Large intestine (tissue), 3 donors: ENCODE measurements at regions not wholly inside any gene's neighbourhood (a gene's known extent, or its start where the extent isn't known, plus 50 kb on each side); places are given as distances from the start of the nearest gene placed in this dataset.

ENCODE experiments used
- DNase-seq, 2 donors: peaks; one replicate each; pipeline versions ENCODE4 v3.0.0 to v3.0.0-alpha.2; 2013
- H3K27ac ChIP-seq: one replicate; pipeline ENCODE4 v1.5.1; 2013; ENCODE audit warnings: low read length
- H3K27me3 ChIP-seq: 2 replicates; pipeline ENCODE4 v1.6.1; 2013; ENCODE audit warnings: low read length; ENCODE audit not compliant: control insufficient read depth, insufficient read depth
- H3K36me3 ChIP-seq: 2 replicates; pipeline ENCODE4 v1.6.1; 2013; ENCODE audit warnings: low read length; ENCODE audit not compliant: control insufficient read depth, insufficient read depth
- H3K4me1 ChIP-seq: one replicate; pipeline ENCODE4 v1.6.1; 2013; ENCODE audit warnings: low read length; ENCODE audit not compliant: control insufficient read depth, insufficient read depth
- H3K4me3 ChIP-seq: one replicate; pipeline ENCODE4 v1.5.1; 2013; ENCODE audit warnings: low read length
- H3K9me3 ChIP-seq: one replicate; pipeline ENCODE4 v1.6.1; 2013; ENCODE audit warnings: mild to moderate bottlenecking, low read depth, low read length, moderate library complexity; ENCODE audit not compliant: control insufficient read depth
- WGBS: methylation state at CpG from one replicate; pipeline ENCODE4 v1.1.5; 2013; ENCODE audit warnings: low lambda C conversion rate; ENCODE audit not compliant: insufficient coverage; 5-methylcytosine and 5-hydroxymethylcytosine counted together

DNA sequence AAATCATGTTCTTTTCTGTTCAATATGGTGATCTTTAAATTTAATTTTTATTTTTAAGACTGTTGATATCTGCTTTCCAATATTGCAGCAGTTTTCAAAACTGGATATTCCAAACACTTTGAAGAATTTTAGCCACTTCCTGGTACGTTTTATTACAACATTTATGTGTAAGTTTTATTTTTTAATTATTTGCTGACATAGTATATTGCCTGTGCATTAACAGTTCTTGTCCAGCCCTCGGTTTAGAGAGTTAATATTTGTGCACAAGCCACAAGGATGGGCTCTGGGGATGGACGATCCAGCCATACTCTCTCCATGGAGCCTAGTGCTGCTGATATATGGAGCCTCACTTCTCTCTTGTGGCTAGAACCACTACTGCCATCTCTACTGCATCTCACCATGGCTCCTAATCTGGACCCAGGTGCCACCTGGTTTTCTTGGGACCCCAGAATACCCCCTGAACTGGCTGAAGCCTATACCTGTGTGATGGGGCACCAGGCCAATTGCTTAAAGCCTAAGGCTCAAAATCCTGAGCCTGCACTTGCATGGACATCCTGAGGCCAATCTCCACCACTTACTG is 262.5 kb downstream of the RASSF9 start:
- Histone ChIP-seq H3K9me3 (no peaks in the 10 kb centered on the region), H3K27ac (no peak overlapping the region), H3K4me3 (no peak overlapping the region), H3K27me3 (no peaks in the 10 kb centered on the region), H3K36me3 (no peaks in the 10 kb centered on the region), H3K4me1 (peaks cover 8% of the 10 kb centered on the region)
- 86% methylated on average over 1 of the region's 3 CpGs for WGBS
- no peak for DNase-seq

DNA sequence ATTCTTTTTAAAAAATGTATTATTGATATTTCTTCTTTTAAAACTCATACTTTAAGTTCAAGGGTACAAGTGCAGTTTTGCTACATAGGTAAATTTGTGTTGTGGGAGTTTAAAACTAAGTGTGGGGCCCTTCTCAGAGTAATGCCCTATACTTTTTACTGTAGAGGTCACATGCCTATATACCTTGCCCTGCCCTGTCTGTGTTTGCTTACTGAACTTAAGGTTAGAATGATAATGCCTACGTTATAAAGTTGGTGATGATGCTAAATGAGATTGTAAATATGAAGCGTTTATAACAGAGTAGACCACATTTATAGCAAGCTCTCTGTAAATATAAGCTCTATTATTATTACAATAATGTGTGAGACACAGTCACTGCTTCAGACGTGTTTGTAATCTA is 261.9 kb downstream of the RASSF9 start:
- WGBS: no CpG with 5 or more reads among the region's 3 CpGs
- H3K27ac ChIP-seq: no peak overlapping the region
- no peaks in the 10 kb centered on the region for H3K36me3 ChIP-seq
- peak in 1 of 2 donors; percentile 42 for DNase-seq
- peaks cover 6% of the 10 kb centered on the region for H3K4me1 ChIP-seq
- no peaks in the 10 kb centered on the region for H3K27me3 ChIP-seq
- no peak overlapping the region for H3K4me3 ChIP-seq
- H3K9me3 ChIP-seq: no peaks in the 10 kb centered on the region

DNA sequence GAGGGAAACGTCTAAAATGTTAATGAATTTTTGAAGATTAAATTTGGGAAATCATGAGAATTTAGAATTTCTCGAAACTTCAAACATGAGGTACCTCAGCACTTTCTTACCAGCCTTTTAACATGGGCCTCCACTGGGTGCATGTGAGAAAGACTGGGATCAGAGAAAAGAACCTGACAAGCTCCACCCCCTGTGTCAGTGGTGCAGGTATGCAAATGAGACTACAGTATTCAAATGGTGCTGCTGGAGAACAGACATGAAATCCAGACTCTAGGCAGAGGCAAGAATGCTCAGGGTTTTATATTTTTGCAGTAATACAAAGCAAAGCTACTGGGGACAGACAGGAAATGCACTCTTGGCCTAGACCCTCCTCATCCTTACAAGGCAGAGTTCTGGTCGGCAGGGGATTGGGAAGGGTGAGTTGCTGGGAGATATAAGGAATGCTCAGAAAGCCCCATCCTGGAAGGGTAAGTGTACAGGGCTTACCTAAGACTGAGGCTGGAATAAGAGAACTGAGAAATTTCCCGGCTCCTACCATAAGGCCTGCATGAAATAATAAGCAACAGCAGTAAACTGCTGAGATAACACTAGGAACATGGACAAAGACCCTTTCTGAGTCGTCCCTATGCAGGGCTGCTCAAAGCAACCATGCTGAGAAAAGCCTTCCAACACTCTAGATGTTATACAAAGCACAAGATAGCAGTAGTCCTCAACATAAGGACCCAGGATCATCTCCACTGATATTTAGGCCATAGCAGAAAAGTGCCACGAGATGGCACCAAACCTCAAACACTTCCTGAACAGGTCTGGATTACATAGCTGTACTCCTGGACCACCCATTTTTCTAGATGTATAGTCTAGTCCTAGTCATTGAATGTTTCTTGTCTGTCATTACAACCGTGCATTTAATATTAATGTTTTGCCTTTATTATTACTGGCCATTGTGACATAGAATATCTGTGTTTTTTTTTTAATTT is 260.8 kb downstream of the RASSF9 start:
- 100% methylated on average over 1 of the region's 7 CpGs for WGBS
- Histone ChIP-seq H3K36me3 (no peaks in the 10 kb centered on the region), H3K4me1 (peaks cover 6% of the 10 kb centered on the region), H3K9me3 (no peaks in the 10 kb centered on the region), H3K27ac (no peak overlapping the region), H3K27me3 (no peaks in the 10 kb centered on the region), H3K4me3 (no peak overlapping the region)
- DNase-seq: peak; percentile 33 to 49

DNA sequence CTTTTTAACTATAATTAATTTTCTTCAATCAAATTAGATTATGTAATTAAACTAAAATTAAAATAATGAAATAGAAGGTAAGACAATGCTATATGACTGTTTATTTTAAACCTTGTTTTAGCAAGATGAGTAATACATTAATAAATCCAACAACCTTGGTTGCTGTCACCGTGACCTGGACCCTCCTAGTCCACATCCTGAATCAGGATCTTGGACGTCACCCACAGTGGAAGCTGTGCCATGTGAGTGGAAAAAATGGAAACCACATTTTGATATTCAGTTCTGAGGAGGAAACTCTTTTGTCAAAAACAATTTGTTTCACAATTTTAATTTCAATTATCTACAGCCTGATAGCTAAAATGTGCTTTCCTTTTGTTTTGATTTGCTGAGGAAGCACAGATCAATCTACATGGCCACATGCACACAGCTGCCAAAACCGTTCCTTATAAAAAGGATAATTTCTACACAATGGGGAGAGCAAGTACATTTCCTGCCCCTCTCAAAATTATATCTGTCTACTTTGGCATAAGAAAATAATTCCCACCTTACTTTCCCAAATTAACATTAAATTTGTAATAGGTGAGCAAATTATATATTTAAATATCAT is 255.5 kb downstream of the RASSF9 start:
- Histone ChIP-seq H3K36me3 (no peaks in the 10 kb centered on the region), H3K27ac (no peak overlapping the region), H3K27me3 (no peaks in the 10 kb centered on the region), H3K9me3 (no peaks in the 10 kb centered on the region), H3K4me1 (no peaks in the 10 kb centered on the region), H3K4me3 (no peak overlapping the region)
- DNase-seq: no peak
- no CpG with 5 or more reads among the region's 3 CpGs for WGBS

DNA sequence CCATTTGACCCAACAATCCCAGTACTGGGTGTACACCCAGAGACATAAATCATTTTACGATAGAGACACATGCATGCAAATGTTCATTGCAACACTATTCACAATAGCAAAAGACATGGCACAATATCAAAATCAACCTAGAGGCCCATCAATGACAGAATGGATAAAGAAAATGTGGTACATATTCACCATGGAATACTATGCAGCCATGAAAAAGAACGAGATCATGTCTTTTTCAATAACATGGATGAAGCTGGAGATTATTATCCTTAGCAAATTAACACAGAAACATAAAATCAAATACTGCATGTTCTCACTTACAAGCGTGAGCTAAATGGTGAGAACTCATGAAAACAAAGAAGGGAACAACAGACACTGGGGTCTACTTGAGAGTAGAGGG is 249.1 kb downstream of the RASSF9 start:
- no peaks in the 10 kb centered on the region for H3K4me1 ChIP-seq
- no CpG with 5 or more reads among the region's 3 CpGs for WGBS
- no peak overlapping the region for H3K4me3 ChIP-seq
- H3K36me3 ChIP-seq: no peaks in the 10 kb centered on the region
- no peak for DNase-seq
- no peaks in the 10 kb centered on the region for H3K27me3 ChIP-seq
- H3K27ac ChIP-seq: no peak overlapping the region
- H3K9me3 ChIP-seq: no peaks in the 10 kb centered on the region

DNA sequence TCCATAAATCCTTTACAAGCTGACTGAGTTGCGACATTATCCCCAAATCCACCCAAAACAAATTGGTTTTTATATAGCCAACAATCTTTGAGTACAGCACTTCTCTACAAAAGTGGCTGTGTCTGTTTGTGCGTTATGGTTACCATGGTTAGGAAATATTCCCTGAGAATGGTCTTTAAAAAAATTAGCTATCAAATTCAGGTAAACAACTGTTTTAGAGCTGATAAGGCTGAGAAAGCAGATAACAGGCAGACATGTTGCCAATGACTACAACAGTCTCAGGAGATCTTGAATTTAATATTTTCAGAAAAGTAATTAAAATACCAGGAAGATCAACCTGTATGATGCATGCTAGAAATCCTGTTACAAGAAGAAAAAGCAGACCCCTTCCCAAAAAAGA is 248.0 kb downstream of the RASSF9 start:
- H3K27me3 ChIP-seq: no peaks in the 10 kb centered on the region
- no peak overlapping the region for H3K4me3 ChIP-seq
- WGBS: 50% methylated on average over 1 of the region's 2 CpGs
- no peaks in the 10 kb centered on the region for H3K4me1 ChIP-seq
- H3K27ac ChIP-seq: no peak overlapping the region
- no peaks in the 10 kb centered on the region for H3K36me3 ChIP-seq
- DNase-seq: no peak
- no peaks in the 10 kb centered on the region for H3K9me3 ChIP-seq

DNA sequence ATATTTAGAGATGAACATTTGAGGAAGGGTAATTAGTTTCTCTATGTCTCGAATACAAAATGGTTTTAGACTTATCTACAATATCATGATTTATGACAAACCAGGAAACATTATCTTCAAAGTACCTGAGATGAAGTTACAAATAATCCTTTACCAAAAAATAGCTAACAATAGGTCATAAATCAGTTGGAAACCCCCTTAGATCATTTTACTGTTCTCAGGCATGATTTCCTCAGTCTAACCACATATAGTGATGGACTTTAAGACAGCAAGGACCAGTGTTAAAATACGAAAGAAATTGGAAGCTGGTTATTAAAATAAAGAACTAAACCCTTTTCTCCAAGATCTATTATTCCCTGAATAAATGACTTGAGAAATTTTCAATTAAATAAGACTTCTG is 235.4 kb downstream of the RASSF9 start:
- H3K27ac ChIP-seq: no peak overlapping the region
- no peaks in the 10 kb centered on the region for H3K36me3 ChIP-seq
- WGBS: 80% methylated on average over 1 of the region's 2 CpGs
- no peak overlapping the region for H3K4me3 ChIP-seq
- DNase-seq: no peak
- H3K4me1 ChIP-seq: no peaks in the 10 kb centered on the region
- peaks cover 3% of the 10 kb centered on the region for H3K9me3 ChIP-seq
- no peaks in the 10 kb centered on the region for H3K27me3 ChIP-seq

DNA sequence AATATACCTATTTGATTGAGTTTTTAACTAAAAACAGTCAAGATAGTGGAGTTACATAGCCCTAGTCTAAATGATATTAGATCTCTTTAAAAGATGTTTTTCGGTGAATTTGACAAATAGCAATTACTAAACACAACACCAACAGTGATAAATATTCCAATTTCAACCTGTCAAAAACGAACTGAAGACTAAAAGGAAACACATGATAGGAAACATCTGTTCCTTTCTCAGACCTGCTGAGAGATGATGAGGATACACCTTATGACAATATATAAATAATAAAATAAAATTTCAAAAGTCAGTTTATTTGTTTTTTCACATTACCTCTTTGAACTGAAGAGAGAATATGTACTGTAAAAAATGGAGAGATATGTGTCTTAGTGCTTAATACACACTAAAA is 232.7 kb downstream of the RASSF9 start:
- H3K4me1 ChIP-seq: no peaks in the 10 kb centered on the region
- H3K9me3 ChIP-seq: no peaks in the 10 kb centered on the region
- H3K4me3 ChIP-seq: no peak overlapping the region
- DNase-seq: no peak
- no CpG with 5 or more reads among the region's 2 CpGs for WGBS
- no peak overlapping the region for H3K27ac ChIP-seq
- H3K27me3 ChIP-seq: no peaks in the 10 kb centered on the region
- no peaks in the 10 kb centered on the region for H3K36me3 ChIP-seq

DNA sequence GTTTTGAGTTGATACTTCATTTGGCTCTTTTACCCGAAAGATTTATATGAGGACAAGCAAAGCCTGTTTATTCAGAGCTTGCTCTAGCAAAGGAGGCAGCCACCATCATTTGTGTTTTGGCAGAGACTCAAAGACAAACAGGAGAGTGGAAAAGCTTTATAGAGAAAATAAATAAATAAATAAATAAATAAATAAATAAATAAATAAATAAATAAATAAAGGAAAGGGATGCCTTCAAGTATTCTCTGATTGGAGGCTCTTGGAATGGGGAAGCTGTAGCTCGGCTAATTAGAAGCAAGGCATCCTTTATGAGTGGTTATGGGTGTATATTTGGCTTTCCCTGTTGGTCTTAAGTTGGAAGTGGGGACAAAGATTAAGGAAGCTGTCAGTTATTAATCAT is 229.8 kb downstream of the RASSF9 start:
- Histone ChIP-seq H3K36me3 (no peaks in the 10 kb centered on the region), H3K4me3 (no peak overlapping the region), H3K27me3 (no peaks in the 10 kb centered on the region), H3K4me1 (no peaks in the 10 kb centered on the region), H3K27ac (no peak overlapping the region), H3K9me3 (no peaks in the 10 kb centered on the region)
- no peak for DNase-seq
- no CpG with 5 or more reads among the region's 2 CpGs for WGBS

DNA sequence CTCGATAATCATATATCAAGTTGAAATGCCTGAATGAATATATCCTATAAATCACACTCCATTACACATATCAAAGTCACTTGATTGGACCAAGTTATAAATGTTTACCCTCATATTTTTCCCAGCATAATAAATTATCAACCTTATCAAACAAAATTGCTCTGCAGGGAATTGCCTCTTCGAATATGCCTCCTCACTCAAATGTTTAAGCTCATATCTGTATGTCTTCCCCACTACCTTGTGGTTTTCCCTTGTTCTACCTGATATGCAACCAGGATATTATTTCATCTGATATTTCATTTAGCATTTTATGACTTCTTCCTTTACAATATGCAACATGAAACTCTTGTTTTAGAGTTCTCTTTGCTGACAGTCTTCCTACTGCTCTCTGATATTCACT is 226.4 kb downstream of the RASSF9 start:
- Histone ChIP-seq H3K36me3 (no peaks in the 10 kb centered on the region), H3K4me1 (no peaks in the 10 kb centered on the region), H3K27me3 (no peaks in the 10 kb centered on the region), H3K4me3 (no peak overlapping the region), H3K27ac (no peak overlapping the region), H3K9me3 (no peaks in the 10 kb centered on the region)
- 75% methylated on average over 2 of the region's 2 CpGs for WGBS
- DNase-seq: no peak
